ENCODE measurements at regions not wholly inside any gene's neighbourhood (a gene's known extent, or its start where the extent isn't known, plus 50 kb on each side); places are given as distances from the start of the nearest gene placed in this dataset.

GRCh38 chr15:81434851-81435250 is 60.8 kb upstream of the TMC3 start:
- Histone ChIP-seq H3K36me3 (replicated peaks in 1 of 2; ENCODE audit: insufficient read depth in 1 of 2, low read depth in 2 of 2) (no peaks in the 10 kb centered on the region), H3K27me3 (no peaks in the 10 kb centered on the region), H3K27ac (no peak overlapping the region), H3K4me3 (no peak overlapping the region), H3K9me3 (no peaks in the 10 kb centered on the region), H3K4me1 (no peaks in the 10 kb centered on the region)
- DNase-seq (no peak), ATAC-seq (no peak)
- TF ChIP-seq POLR2A (IDR thresholded peaks at IDR 0.05) (no peak), CTCF (IDR thresholded peaks at IDR 0.05) (no peak)
- intact Hi-C loops (cut with DNase I): no loop called here

GRCh38 chr15:81433462-81433861 is 59.4 kb upstream of the TMC3 start:
- Histone ChIP-seq H3K27ac (no peak overlapping the region), H3K36me3 (replicated peaks in 1 of 2; ENCODE audit: insufficient read depth in 1 of 2, low read depth in 2 of 2) (no peaks in the 10 kb centered on the region), H3K4me1 (no peaks in the 10 kb centered on the region), H3K27me3 (no peaks in the 10 kb centered on the region), H3K9me3 (no peaks in the 10 kb centered on the region), H3K4me3 (no peak overlapping the region)
- WGBS, 2 donors: 48 to 64% methylated on average over 3 of the region's 3 CpGs
- TF ChIP-seq CTCF (IDR thresholded peaks at IDR 0.05) (no peak), POLR2A (IDR thresholded peaks at IDR 0.05) (no peak)
- ATAC-seq: no peak
- intact Hi-C loops (cut with DNase I): no loop called here
- DNase-seq: no peak

- Histone ChIP-seq H3K9me3 (no peaks in the 10 kb centered on the region), H3K36me3 (replicated peaks in 1 of 2; ENCODE audit: insufficient read depth in 1 of 2, low read depth in 2 of 2) (no peaks in the 10 kb centered on the region), H3K27me3 (no peaks in the 10 kb centered on the region), H3K4me3 (no peak overlapping the region), H3K27ac (no peak overlapping the region), H3K4me1 (no peaks in the 10 kb centered on the region)
- no peak for TF ChIP-seq CTCF (IDR thresholded peaks at IDR 0.05)
- no peak for TF ChIP-seq POLR2A (IDR thresholded peaks at IDR 0.05)
- ATAC-seq (no peak), DNase-seq (no peak)
- WGBS, 2 donors: 44 to 47% methylated on average over 2 of the region's 2 CpGs
- intact Hi-C loops (cut with DNase I): no loop called here
Measured at GRCh38 chr15:81432179-81432578, 58.2 kb upstream of the TMC3 start.

GRCh38 chr15:81427176-81427575 is 53.2 kb upstream of the TMC3 start:
- no peaks in the 10 kb centered on the region for H3K9me3 ChIP-seq
- DNase-seq (no peak), ATAC-seq (no peak)
- intact Hi-C loops (cut with DNase I): no loop called here
- H3K27ac ChIP-seq: no peak overlapping the region
- H3K4me3 ChIP-seq: no peak overlapping the region
- H3K4me1 ChIP-seq: no peaks in the 10 kb centered on the region
- H3K27me3 ChIP-seq: no peaks in the 10 kb centered on the region
- no peaks in the 10 kb centered on the region for H3K36me3 ChIP-seq (replicated peaks in 1 of 2; ENCODE audit: insufficient read depth in 1 of 2, low read depth in 2 of 2)
- WGBS, 2 donors: 85 to 91% methylated on average over 6 of the region's 6 CpGs
- TF ChIP-seq POLR2A (IDR thresholded peaks at IDR 0.05) (no peak), CTCF (IDR thresholded peaks at IDR 0.05) (no peak)

- Histone ChIP-seq H3K4me3 (no peak overlapping the region), H3K27ac (no peak overlapping the region), H3K27me3 (no peaks in the 10 kb centered on the region), H3K4me1 (no peaks in the 10 kb centered on the region), H3K9me3 (no peaks in the 10 kb centered on the region), H3K36me3 (replicated peaks in 1 of 2; ENCODE audit: insufficient read depth in 1 of 2, low read depth in 2 of 2) (no peaks in the 10 kb centered on the region)
- no peak for TF ChIP-seq CTCF (IDR thresholded peaks at IDR 0.05)
- no peak for TF ChIP-seq POLR2A (IDR thresholded peaks at IDR 0.05)
- WGBS, 2 donors: 77 to 91% methylated on average over 1 of the region's 1 CpG
- no peak for ATAC-seq
- DNase-seq: no peak
- intact Hi-C loops (cut with DNase I): no loop called here
Measured at GRCh38 chr15:81425905-81426304, 51.9 kb upstream of the TMC3 start.
